Fibroblast of skin of right quadriceps (primary cell): ENCODE measurements at regions not wholly inside any gene's neighbourhood (a gene's known extent, or its start where the extent isn't known, plus 50 kb on each side); places are given as distances from the start of the nearest gene placed in this dataset.

Source experiments
- DNase-seq: peaks from one replicate; pipeline ENCODE4 v3.0.0-alpha.2; 2013

DNA sequence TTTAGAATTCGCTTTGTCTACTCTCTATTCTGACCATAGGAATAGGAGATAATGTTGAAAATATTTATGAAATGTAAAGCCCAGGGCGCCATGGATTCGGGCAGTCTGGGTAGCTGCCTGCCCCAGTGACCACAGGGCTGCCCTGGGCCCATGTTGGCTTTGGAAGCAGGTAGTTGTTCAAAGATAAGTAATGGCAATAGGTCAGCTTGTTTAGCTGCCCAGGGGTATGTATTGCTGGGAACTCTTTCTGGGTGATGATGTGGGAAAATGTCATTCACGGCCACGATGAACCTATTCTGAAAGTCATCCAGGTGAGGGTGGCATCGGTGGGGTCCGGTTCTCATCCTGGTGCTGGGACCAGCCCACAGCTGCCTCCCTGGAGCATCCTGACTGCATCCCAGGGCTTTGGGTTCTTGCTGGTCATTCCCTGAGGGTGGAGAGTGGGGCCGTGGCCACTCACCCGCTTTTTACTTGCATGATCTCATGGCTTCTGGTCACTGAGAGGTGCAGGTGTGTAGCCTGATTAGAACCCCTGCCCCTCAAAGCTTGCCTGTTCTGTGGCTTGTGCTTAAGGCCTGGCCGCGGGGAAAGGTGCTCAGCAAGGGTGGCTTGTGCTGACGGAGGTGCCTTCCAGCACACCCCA, 102.8 kb downstream of the ERMARD start:
- DNase-seq = no peak

DNA sequence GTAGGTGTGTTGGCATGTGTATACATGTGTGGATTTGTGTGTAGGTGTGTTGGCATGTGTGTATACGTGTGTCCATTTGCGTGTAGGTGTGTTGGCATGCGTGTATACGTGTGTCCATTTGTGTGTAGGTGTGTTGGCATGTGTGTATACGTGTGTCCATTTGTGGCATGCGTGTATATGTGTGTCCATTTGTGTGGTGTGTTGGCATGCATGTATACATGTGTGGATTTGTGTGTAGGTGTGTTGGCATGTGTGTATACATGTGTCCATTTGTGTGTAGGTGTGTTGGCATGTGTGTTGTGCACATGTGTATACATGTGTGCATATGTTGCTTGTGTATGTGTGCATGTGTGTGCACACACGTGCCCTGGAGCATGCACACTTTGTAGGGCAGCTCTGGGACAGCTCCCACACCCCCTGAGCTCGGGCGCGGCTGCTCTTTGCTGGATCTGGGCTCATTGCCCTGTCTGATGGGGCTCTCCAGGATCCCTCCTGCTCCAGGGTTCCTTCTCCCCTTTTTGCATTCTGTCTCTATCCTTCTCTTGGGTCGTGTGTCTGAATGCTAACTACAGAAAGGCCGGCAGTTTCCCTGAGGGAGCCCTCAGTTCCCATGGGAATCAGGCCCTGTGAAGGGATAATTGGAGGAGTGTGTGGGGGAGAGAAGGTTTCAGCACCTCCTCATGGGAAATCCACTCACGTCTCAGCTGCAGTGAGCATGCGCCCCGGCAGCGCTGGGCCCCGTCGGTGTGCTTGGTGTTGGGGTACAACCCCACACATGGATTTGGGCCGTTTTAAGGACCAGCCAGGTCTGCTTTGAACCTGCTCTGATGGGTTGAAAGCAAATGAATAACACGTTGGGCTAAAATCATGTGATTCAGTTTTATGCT, 102.0 kb downstream of the ERMARD start:
- no peak for DNase-seq

DNA sequence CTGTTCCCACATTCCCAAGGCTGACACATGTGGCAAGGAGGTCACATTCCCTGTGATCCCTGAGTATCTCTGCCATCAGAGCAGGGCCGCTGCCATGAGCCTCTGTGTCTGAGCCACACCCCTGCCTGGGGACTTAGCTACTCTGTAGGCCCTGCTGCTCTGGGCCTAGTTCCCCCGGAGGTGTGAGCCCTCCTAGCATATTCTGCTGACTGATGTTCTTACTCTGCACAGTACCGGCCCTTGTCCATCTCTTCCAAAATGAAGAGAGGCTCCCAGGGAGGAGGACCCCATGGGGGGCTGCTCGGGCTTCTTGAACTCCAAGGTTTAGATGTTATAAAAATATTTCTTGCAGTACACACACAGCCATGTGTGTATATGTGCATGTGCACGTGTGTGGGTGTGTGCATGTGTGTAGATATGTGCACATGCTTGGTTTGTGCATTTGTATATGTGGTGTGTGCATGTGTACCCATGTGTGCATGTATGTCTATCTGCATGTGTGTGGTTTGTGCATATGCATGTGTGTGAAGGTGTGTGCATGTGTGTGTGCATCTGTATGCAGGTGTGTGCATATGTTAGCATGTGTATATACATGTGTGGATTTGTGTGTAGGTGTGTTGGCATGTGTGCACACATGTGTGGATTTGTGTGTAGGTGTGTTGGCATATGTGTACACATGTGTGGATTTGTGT, 101.2 kb downstream of the ERMARD start:
- DNase-seq = no peak

DNA sequence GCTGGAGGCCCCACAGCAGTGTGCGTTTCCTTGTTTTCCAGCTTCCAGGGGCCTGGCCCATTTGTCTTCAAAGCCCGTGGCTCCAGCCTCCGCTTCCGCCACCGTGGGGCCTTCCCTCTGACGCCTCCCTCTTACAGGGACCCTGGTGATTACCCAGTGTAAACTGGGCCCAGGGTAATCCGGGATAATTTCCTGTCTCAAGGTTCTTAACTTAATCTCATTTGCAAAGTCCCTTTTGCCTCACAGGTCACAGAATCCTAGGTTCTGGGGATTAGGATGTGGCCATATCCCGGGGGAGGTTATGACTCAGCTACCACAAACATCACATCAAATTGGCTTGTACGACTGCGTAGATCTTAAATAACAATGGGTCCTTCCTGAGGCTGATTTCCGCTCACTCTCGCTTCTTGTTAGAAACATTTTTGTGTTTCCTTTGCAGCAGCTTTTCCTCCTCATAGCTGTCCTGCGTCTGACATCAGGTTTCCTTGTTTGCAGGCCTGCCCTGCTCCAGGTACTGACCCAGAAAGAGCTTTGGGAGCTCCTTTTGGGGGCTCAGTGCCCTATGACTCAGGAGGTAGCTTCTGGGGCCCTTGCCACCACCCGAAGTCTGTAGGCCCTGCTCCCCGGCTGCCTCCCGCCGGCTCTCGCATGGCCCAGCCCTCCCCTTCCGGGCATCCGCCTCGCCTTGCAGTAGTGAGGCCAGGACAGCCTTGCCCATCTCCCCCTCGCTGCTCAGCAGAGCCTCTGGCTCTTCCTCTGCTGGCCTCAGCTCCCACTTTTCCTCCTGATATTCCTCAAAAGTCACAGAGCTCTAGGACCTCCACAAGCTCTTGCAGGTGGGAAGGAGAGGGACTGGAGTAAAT, 100.5 kb downstream of the ERMARD start:
- no peak for DNase-seq

DNA sequence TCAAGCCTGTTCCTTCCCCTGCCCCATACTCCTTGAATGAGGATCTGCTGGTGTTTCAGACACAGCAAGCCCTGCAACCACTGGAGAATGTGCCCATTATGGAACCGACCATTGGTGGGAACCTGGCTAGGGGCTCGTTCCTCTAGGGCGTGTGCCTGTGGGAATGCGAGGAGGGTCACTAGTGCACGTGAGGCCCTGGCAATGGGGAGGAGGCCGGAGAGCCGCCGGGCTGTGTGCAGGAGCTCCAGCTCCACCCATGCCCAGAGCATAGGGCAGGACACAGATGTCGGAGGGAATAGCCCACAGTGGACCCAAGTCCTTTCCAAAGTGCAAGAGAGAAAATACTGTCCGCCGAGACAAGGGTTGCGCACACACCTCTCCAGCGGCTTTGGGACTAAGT, 99.3 kb downstream of the ERMARD start:
- DNase-seq = no peak

DNA sequence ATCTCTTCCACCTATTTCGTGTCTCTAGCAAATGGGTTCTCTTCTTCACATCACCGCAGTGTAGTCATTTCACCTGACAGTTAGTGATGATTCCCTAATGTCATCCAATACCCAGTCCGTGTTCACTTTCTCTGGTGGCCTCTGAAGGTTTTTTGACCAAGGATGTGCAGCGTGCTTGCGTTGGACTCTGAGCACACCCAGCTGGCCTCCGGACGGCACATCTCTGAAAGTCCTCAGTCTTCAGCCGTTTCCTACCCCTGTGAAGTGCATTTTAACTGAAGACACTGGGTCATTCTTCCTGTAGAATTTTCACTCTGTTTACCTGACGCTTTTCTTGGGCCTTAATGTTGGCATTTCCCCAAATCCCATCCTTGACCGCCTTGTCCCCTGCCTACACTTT, 98.7 kb downstream of the ERMARD start:
- no peak for DNase-seq

DNA sequence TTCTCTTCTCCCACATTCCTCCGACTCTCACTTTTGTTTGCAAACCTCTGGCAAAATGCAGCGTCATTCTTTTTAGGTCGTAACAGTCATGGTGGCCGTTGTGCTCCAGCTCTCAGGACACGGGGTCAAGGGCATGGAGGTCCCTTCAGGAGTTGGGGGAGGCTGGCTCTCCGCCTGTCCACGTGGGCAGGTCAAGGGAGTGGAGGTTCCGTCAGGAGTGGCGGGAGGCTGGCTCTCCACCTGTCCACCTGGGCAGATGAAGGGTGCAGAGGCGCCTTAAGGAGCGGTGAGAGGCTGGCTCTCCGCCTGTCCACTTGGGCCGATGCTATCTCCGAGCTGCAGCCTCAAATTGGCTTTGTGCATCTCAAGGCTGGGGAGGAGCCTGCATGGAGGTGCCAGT, 98.0 kb downstream of the ERMARD start:
- DNase-seq = no peak

DNA sequence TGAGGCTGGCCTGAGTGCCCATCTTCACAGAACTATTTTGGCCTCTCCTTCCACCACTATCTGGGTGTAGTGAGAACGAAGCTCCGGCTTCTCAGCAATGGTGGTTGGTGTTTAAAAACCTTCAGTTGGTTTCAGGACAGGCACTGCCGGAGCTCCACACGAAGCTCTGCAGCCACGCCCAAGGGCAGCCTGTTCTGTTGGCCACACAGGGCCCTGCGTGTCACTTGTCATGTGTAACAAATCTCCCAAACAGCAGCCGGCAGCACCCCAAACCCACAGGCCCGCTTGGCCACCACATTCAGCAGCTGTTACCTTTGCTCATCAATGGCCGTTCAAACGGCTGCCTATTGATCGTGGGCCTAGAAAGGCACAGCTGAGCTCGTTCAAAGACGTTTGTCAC, 97.5 kb downstream of the ERMARD start:
- no peak for DNase-seq

DNA sequence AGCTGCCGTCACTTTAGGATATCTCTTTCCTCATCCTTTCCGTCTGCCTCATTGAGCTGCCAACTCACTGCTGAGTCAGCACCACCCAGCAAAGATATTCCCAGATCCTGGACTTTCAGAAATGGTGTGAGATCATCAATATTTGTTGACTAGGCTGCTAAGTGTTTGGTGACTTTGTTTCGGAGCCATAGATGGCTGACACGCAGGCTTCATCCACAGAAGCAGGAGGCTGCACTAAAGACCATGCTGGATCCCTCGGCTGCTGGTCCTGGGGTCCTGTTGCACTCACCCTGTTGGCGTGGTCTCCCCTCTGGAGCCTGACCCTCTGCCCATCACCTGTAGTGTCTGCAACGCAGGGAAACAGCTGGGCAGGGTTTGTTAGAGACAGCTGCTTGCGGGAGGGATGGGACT, 96.5 kb downstream of the ERMARD start:
- DNase-seq = no peak

DNA sequence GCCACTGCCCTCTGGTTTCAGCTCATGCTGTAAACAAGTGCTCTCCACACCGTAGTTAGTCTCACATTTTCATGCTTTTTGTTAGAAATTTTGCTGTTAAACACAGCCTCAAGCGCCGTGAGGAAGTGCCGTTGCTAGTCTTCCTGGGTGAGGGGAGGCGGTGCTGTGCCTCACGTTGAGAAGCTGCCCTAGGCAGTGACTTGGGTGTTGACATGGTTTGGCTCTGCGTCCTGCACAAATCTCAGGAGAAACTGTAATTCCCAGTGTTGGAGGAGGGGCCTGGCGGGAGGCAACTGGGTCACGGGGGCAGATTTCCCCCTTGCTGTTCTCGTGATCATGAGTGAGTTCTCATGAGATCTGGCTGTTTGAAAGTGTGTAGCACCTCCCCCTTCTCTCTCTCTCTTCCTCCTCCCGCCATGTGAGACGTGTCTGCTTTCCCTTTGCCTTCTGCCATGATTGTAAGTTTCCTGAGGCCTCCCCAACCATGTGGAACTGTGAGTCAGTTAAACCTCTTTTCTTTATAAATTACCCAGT, 95.8 kb downstream of the ERMARD start:
- no peak for DNase-seq

DNA sequence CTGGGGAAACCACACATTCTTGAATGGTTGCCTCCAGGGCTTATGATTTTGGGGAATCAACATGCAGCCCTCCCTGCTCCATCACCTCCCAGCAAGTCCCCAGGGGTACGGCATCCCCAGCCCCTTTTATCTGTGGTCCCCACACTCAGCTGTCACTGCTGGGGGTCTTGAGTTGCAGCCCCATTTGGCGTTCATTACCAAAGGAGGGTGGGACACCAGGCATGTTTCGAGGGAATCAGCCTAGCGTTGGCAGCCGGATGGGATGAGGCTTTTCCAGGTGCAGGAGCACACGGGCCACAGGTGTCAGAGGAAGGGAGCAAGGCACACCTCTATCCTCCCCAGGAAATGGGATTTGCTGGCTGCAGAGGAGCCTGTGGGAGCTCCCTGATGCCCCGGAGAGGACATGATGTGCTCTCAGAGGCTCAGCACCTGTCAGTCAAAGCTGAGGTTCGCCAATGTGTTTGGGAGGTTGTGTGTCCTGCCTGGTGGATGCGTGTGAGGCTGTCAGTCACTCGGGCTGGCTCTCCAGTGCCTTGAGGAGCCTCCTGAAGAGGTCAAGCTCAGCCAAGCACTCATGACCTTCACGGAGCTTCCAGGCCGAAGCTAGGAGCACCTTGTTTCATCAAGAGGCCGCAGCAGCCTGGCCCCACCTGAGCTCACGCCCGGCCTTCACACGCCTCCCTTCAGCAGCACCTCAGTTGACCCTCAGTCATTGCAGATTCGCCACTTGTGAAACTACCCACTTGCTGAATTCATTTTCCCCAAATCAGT, 95.0 kb downstream of the ERMARD start:
- no peak for DNase-seq

DNA sequence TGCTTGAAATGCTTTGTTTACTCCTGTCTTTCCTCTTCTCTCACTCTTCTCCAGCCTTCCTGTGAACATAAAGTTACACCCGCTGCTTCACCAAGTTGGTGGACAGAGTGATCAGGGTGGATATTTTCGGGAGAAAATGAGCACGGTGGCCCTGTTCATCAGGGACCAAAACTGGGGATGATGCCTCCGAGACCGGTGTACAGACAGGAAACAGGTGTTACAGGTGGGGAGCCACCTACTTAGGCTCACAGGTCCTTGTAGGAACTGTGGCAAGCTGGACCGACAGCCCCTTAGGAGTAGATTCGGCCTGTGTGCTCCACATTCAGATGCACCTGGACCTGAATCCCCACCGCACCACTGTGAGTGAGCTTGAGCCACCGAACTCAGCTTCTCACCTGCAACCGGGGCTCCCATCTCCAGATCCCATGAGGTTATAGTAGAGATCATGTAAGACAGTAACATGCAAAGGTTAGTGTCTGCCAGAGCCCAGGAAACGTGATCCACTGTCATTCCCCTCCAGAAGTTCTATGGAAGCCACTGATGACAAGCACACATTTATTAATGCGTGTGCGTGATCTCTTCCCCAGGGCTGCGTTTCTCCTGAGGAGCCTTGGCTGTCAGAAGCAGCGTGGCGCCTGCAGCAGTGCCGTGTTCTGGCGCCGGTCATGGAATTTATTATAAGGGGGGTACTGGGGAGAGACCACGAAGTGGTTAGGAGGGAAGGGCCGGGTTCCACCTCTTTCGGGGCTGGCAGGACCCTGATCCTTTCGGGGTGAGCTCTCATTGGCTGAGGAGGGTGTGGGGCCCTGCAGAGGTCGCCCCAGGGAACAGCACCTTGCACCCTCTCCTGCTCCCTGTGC, 94.2 kb downstream of the ERMARD start:
- DNase-seq = no peak

DNA sequence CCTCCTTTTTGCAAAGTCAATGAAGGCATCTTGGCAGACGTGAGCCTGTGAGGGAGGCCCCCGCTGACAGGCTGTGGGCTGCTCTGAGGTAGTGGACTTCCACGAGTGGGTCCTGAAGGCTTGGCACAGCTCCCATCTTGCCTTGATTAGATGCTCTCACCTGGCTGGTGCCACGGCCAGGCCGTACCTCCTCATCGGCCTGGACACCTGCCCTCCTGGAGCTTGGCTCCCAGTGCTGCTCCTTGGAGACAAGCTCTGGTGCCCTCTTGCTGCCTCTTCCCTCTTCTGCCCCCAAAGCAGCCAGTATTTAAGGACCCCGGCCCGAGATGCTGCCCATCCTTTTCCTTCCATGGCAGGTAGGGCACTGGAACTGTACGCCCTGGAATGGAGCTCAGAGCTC, 93.5 kb downstream of the ERMARD start:
- no peak for DNase-seq

DNA sequence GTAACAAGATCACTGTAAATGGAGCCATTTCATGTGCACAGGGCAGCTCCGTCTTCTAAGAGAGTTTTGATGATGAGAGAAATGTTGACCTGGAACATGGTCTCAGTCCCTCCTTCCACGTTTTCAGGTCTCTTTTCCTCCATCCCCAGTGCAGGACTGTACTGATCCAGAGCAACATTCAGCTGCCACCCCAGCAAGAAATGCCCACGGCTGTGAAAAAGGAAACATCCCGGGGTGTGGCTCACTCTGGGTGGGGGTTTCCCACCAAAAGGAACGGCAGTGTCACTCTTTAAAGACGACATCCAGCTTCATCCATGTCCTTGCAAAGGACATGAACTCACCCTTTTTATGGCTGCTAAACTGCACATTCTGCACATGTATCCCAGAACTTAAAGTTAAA, 92.6 kb downstream of the ERMARD start:
- DNase-seq = no peak

DNA sequence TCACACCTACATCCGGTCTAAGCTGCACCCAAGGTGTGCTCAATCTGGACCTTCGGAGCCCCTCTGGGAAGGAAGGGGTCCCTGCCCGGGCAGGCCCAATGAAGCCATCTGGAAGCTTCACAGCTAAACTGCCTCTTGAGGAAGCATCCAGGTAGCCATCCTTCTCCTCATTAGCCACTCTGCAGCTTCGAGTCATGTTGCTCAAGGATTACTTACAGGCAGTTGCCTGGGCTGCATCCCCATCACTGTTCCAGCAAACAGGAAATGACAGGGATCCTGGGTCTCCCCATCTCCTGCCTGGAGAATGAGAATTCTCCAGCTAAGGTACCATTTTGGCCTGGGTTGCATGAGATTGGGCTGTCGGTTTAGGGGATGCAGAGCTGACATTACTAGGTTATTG, 91.7 kb downstream of the ERMARD start:
- no peak for DNase-seq

DNA sequence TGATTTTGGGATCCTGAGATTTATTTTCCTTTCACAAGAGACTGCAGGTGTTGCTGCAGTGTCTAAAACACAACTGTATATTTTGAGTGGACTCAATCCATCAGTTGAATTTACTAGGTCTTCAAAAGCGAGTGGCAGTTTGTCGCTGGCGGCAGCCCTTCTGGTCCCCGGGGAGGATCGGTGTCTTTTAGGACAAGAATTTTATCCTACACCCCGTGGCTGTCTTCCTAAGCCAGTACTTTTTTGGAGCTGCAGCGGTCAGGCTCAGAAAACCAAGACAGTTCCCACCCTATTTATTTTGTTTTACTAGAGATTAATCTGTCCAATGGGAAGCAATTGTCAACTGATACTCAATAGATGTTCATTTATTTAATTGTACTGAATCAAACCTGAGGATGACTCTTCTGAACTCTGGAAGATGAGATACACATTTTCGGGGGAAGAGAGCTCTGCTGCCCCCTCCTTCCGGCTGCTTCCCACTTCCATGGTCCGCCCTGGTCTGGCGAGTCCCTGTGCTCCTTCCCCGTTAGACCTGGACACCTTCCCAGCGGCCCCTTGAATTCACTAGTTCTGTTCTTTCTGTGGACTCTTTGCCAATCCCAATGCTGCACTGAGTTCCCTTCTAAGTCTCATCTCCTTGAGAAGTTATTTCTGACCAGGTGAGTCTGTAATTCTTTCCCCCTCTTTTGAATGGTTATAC, 90.6 kb downstream of the ERMARD start:
- no peak for DNase-seq

DNA sequence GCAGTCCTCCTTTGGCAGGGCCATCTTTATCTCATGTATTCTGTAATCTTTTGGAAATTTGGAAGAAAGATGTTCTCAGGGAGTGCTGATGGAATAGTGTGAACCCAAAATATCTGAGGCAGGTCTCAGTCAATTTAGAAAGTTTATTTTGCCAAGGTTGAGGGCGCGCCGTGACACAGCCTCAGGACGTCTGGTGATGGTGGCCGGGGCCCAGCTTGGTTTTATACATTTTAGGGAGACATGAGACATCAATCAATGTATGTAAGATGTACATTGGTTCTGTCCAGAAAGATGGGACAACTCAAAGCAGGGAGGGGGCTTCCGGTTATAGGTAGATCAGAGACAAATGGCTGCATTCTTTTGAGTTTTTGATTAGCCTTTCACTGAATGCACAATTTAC, 89.8 kb downstream of the ERMARD start:
- no peak for DNase-seq

DNA sequence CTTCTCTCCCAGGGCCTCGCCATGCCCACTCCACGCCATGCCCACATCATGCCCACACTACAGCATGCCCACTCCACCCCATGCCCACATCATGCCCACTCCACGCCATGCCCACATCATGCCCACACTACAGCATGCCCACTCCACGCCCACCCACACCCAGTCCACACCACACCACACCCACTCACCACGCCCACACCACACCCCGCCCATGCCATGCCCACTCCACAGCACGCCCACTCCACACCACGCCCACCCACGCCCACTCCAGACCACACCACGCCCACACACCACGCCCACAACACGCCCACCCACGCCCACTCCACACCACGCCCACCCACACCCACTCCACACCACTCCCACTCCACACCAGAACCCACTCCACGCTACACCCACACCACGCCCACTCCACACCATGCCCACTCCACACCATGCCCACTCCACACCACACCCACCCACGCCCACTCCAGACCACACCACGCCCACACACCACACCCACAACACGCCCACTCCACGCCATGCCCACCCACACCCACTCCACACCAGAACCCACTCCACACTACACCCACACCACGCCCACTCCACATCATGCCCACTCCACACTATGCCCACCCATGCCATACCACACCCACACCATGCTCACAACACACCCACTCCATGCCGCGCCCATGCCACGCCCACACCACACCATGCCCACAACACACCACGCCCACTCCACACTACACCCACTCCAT, 88.6 kb downstream of the ERMARD start:
- DNase-seq = no peak

DNA sequence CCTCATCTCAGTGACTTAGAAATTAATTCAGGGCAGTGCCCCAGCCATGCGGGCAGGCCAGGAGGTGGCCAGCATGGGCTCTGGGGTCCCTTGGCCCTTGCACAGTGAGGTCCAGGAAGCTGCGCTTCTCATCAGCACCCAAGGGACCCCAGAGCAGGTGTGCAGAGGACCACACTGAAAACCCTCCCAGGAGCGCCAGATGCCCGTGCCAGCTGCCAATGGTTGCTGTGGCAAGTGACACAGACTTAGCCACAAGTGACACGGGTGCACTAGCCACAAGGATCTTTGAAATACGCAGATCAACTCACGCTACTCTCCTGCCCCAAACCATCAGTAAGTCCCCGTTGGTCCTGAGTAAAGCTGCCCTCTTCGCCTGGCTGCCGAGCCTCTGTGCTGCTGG, 88.1 kb downstream of the ERMARD start:
- no peak for DNase-seq
